ENCODE measurements at regions not wholly inside any gene's neighbourhood (a gene's known extent, or its start where the extent isn't known, plus 50 kb on each side); places are given as distances from the start of the nearest gene placed in this dataset.

DNA sequence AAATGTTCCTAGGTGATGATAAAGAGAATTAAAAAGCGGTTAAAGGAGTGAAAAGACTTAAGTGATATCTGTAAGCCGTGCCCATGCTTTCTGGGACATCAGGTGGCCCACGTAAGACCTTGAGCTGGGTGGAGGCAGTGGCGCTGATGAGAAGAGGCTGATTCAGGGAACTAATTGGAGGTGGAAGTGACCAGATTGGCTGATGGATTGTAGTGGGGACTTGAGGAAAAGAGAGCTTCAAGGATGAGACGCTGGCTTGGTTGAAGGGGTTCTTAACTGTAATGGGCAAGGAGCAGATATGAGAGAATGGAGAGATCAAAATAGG, 69.1 kb upstream of the EP300 start:
- Histone ChIP-seq H3K4me3 (peak overlapping the region in 1 of 3 donors; percentile 77), H3K36me3 (no peaks in the 10 kb centered on the region), H3K27me3 (no peaks in the 10 kb centered on the region), H3K9me3 (no peaks in the 10 kb centered on the region), H3K27ac (peak overlapping the region; percentile 95 to 98), H3K4me1 (peaks cover 5 to 6% of the 10 kb centered on the region in 2 donors)
- intact Hi-C loops (cut with DNase I; ENCODE audit: low total_unique reads), result no loop called here
- no peak for DNase-seq (ENCODE audit: low spot score in 2 of 2)
- TF ChIP-seq POLR2AphosphoS5 (IDR thresholded peaks at IDR 0.05) (no peak), POLR2A (IDR thresholded peaks at IDR 0.05) (no peak)
- TF ChIP-seq, protein P1, sequence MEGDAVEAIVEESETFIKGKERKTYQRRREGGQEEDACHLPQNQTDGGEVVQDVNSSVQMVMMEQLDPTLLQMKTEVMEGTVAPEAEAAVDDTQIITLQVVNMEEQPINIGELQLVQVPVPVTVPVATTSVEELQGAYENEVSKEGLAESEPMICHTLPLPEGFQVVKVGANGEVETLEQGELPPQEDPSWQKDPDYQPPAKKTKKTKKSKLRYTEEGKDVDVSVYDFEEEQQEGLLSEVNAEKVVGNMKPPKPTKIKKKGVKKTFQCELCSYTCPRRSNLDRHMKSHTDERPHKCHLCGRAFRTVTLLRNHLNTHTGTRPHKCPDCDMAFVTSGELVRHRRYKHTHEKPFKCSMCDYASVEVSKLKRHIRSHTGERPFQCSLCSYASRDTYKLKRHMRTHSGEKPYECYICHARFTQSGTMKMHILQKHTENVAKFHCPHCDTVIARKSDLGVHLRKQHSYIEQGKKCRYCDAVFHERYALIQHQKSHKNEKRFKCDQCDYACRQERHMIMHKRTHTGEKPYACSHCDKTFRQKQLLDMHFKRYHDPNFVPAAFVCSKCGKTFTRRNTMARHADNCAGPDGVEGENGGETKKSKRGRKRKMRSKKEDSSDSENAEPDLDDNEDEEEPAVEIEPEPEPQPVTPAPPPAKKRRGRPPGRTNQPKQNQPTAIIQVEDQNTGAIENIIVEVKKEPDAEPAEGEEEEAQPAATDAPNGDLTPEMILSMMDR (IDR thresholded peaks at IDR 0.05), result no peak

GRCh38 chr22:41028841-41029240, 63.6 kb upstream of the EP300 start:
- TF ChIP-seq, protein P1 (IDR thresholded peaks at IDR 0.05), result no peak
- TF ChIP-seq POLR2A (IDR thresholded peaks at IDR 0.05) (no peak), POLR2AphosphoS5 (IDR thresholded peaks at IDR 0.05) (no peak)
- DNase-seq (ENCODE audit: low spot score in 2 of 2), result no peak
- peak overlapping the region; percentile 4 to 33 for H3K27ac ChIP-seq
- no peaks in the 10 kb centered on the region for H3K9me3 ChIP-seq
- intact Hi-C loops (cut with DNase I; ENCODE audit: low total_unique reads), result no loop called here
- no peak overlapping the region for H3K4me3 ChIP-seq
- H3K4me1 ChIP-seq, result no peaks in the 10 kb centered on the region
- H3K36me3 ChIP-seq, result no peaks in the 10 kb centered on the region
- H3K27me3 ChIP-seq, result no peaks in the 10 kb centered on the region

DNA sequence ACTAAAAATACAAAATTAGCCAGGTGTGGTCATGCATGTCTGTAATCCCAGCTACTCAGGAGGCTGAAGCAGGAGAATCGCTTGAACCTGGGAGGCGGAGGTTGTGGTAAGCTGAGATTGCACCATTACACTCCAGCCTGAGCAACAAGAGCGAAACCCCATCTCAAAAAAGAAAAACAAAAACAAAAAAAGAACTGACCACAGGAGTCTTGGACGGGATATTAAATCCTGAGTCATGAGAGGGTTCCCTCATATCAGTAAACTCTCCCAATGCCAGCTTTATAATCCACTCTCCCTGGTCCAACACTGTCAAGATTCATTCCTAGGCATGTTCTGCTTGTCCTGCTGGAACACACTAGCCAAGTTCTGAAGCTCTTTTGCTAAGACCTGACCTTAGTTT, 61.5 kb upstream of the EP300 start:
- no peaks in the 10 kb centered on the region for H3K36me3 ChIP-seq
- DNase-seq (ENCODE audit: low spot score in 2 of 2), result no peak
- TF ChIP-seq POLR2A (IDR thresholded peaks at IDR 0.05) (no peak), POLR2AphosphoS5 (IDR thresholded peaks at IDR 0.05) (no peak)
- TF ChIP-seq, protein P1 (IDR thresholded peaks at IDR 0.05), result no peak
- no peaks in the 10 kb centered on the region for H3K27me3 ChIP-seq
- H3K9me3 ChIP-seq, result no peaks in the 10 kb centered on the region
- H3K4me1 ChIP-seq, result no peaks in the 10 kb centered on the region
- intact Hi-C loops (cut with DNase I; ENCODE audit: low total_unique reads), result no loop called here
- no peak overlapping the region for H3K27ac ChIP-seq
- H3K4me3 ChIP-seq, result no peak overlapping the region

- H3K27ac ChIP-seq, result no peak overlapping the region
- H3K4me1 ChIP-seq, result no peaks in the 10 kb centered on the region
- no peak for TF ChIP-seq POLR2A (IDR thresholded peaks at IDR 0.05)
- no peak for TF ChIP-seq POLR2AphosphoS5 (IDR thresholded peaks at IDR 0.05)
- TF ChIP-seq, protein P1 (IDR thresholded peaks at IDR 0.05), result no peak
- no peak for DNase-seq (ENCODE audit: low spot score in 2 of 2)
- no peaks in the 10 kb centered on the region for H3K9me3 ChIP-seq
- no peaks in the 10 kb centered on the region for H3K36me3 ChIP-seq
- intact Hi-C loops (cut with DNase I; ENCODE audit: low total_unique reads), result no loop called here
- no peak overlapping the region for H3K4me3 ChIP-seq
- no peaks in the 10 kb centered on the region for H3K27me3 ChIP-seq
These were observed 57.7 kb upstream of the EP300 start for GRCh38 chr22:41034706-41035105.

GRCh38 chr22:41036924-41037323, 55.5 kb upstream of the EP300 start:
- Histone ChIP-seq H3K4me3 (no peak overlapping the region), H3K36me3 (no peaks in the 10 kb centered on the region), H3K4me1 (no peaks in the 10 kb centered on the region), H3K27me3 (no peaks in the 10 kb centered on the region), H3K9me3 (no peaks in the 10 kb centered on the region), H3K27ac (no peak overlapping the region)
- intact Hi-C loops (cut with DNase I; ENCODE audit: low total_unique reads), result no loop called here
- TF ChIP-seq, protein P1 (IDR thresholded peaks at IDR 0.05), result no peak
- TF ChIP-seq POLR2AphosphoS5 (IDR thresholded peaks at IDR 0.05) (no peak), POLR2A (IDR thresholded peaks at IDR 0.05) (no peak)
- no peak for DNase-seq (ENCODE audit: low spot score in 2 of 2)

Data from breast epithelium (tissue), 4 donors.